Bronchial epithelial cell (primary cell): ENCODE measurements at regions not wholly inside any gene's neighbourhood (a gene's known extent, or its start where the extent isn't known, plus 50 kb on each side); places are given as distances from the start of the nearest gene placed in this dataset.
"Not testable (repeated sequence)": the region's sequence is repeated elsewhere in the genome, so short reads cannot be mapped to it uniquely, and the experiment has no call there.

Experiments
- DNase-seq: peaks from one replicate; pipeline ENCODE4 v3.0.0-alpha.2; 2010; ENCODE audit warnings: low read depth
- FAIRE-seq: peaks from 2 replicates; lab custom pipeline; 2011; peaks lifted over from hg19 to GRCh38; lab: Jason Lieb, UNC
- H3K27me3 ChIP-seq: 2 replicates; pipeline ENCODE4 v1.5.1; 2011; ENCODE audit warnings: low read length; ENCODE audit not compliant: control insufficient read depth, insufficient read depth
- H3K36me3 ChIP-seq: 2 replicates; pipeline ENCODE4 v1.5.1; 2011; ENCODE audit warnings: low read length; ENCODE audit not compliant: control insufficient read depth, insufficient read depth
- H3K4me3 ChIP-seq: 2 replicates; pipeline ENCODE4 v1.5.1; 2011; ENCODE audit warnings: mild to moderate bottlenecking, low read depth, low read length, control low read depth
- TF ChIP-seq, protein P1 (sequence below): IDR thresholded peaks from 2 replicates; pipeline ENCODE4 v1.5.1; 2011; ENCODE audit warnings: mild to moderate bottlenecking, moderate library complexity, low read length, control low read depth, inconsistent platforms; ENCODE audit not compliant: insufficient read depth, severe bottlenecking

DNA sequence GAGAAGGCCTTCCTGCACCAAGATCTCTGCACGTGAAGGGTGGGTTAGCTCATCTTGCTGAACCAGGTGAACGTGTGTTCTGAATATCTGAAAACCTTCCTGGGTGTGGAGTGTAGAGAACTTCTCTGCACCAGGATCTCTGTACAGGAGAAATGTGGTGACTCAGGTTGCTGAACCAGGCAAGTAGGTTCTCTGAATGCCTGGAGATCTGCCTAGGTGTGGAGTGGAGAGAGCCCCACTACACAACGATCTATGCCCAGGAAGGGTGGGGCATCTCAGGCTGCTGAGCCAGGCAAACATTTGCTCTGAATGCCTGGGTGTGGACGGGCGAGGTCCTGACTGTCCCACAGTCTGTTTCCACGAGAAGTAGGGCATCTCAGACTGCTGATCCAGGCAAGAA, 1002.3 kb upstream of the KCND2 start:
- FAIRE-seq = peak; percentile 75
- no peak overlapping the region for H3K4me3 ChIP-seq
- no peaks in the 10 kb centered on the region for H3K27me3 ChIP-seq
- TF ChIP-seq, protein P1, sequence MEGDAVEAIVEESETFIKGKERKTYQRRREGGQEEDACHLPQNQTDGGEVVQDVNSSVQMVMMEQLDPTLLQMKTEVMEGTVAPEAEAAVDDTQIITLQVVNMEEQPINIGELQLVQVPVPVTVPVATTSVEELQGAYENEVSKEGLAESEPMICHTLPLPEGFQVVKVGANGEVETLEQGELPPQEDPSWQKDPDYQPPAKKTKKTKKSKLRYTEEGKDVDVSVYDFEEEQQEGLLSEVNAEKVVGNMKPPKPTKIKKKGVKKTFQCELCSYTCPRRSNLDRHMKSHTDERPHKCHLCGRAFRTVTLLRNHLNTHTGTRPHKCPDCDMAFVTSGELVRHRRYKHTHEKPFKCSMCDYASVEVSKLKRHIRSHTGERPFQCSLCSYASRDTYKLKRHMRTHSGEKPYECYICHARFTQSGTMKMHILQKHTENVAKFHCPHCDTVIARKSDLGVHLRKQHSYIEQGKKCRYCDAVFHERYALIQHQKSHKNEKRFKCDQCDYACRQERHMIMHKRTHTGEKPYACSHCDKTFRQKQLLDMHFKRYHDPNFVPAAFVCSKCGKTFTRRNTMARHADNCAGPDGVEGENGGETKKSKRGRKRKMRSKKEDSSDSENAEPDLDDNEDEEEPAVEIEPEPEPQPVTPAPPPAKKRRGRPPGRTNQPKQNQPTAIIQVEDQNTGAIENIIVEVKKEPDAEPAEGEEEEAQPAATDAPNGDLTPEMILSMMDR = no peak
- H3K36me3 ChIP-seq = no peaks in the 10 kb centered on the region
- DNase-seq = peak; percentile 73

DNA sequence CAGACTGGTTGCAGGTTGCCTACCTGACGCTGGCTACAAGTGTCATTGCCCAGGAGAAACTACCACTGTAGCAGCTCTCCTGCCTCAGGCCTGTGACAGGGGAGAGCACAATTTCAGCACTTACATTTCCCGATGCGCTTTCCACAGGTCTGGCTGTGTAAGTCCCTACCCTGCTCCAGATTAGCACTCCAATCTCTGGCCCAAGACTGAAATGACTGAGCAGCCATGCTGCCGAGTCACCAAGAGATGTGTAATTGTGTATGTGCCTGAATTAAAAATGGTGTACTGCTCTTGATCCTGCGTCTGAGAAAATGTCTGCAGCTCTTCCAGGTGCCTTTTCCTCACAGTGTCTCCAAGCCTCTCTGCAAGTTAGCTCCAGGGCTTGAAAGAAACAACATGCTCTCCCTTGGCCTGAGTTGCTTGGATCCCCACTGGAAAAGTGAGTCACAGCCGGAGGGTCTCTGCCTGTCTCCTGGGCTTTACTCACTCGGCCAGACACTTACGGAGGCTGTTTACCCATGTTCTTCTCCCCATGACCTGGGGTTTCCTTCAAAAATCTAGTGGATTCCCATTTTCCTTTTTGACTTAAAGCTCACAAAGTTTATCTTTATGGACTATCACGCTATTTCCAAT, 1001.7 kb upstream of the KCND2 start:
- no peaks in the 10 kb centered on the region for H3K36me3 ChIP-seq
- TF ChIP-seq, protein P1 = no peak
- DNase-seq = no peak
- FAIRE-seq = no peak
- no peak overlapping the region for H3K4me3 ChIP-seq
- H3K27me3 ChIP-seq = no peaks in the 10 kb centered on the region

DNA sequence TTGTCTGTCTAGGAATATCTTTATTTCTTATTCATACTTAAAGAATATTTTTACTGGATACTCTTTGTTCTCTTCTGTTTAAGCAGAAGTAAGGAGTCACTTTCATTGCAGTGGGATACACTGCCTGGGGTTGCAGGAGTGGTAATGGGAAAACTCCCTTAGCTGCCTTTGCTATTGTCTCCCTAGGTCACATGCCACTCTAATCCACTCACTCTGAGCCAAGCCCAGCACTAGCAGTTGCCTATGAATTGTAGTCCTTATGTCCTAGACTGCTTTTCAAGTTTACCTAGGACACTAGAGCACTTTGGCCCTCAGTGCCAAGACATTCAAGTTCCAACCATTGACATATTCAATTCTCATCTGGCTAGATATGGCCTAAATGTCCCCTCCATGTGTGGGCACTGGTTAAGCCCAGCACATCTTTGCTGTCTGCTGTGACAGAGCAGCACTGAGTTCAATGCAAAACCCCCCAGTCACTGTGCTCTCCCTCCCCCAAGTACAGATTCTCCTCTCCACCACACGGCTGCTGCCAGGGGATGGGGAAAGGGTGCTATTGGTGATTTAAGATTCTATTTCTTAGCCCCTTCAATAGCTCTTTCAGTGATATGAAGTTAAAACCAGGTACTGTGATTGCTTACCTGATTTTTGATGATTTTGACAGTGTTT, 991.7 kb upstream of the KCND2 start:
- no peak for DNase-seq
- Histone ChIP-seq H3K36me3 (no peaks in the 10 kb centered on the region), H3K27me3 (no peaks in the 10 kb centered on the region), H3K4me3 (no peak overlapping the region)
- TF ChIP-seq, protein P1 = no peak
- no peak for FAIRE-seq

DNA sequence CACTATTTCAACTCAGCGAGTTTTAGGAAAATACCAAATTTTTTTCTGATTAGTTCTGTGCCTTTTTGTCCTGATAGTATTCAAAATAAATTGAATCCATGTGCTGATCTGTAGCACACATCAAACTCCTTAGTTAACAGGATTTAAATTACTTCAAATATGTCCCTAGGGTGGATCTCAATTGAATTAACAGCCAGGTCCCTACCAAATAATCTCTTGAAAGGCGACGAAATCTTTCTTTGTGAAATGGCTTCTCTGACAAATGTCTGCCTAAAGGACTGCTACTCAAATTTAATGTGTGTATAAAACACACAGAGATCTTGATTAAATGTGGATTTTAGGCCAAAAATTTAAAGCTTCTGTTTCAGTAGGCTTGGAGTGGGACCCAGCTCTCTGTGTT, 989.6 kb upstream of the KCND2 start:
- FAIRE-seq (no peak), DNase-seq (no peak)
- Histone ChIP-seq H3K36me3 (no peaks in the 10 kb centered on the region), H3K4me3 (no peak overlapping the region), H3K27me3 (no peaks in the 10 kb centered on the region)
- TF ChIP-seq, protein P1 = no peak

DNA sequence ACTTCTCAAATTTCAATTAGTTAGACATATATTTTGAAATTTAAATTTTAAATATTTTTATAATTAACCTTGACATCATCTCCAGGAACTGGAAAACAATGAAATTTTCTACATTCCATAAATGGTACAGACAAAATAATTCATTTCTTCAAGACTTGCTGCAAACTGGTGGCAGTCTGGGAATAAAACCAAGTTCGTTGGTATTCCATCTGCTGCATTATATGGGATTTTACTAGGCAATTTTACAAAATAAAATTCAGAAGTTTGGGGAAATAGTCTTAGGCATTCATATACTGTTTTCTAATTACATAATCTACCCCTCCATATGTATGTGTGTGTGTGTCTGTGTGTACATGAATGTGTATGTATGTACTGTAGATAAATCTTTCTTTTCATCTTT, 984.6 kb upstream of the KCND2 start:
- no peaks in the 10 kb centered on the region for H3K27me3 ChIP-seq
- H3K36me3 ChIP-seq = no peaks in the 10 kb centered on the region
- no peak overlapping the region for H3K4me3 ChIP-seq
- FAIRE-seq (no peak), DNase-seq (no peak)
- TF ChIP-seq, protein P1 = no peak

DNA sequence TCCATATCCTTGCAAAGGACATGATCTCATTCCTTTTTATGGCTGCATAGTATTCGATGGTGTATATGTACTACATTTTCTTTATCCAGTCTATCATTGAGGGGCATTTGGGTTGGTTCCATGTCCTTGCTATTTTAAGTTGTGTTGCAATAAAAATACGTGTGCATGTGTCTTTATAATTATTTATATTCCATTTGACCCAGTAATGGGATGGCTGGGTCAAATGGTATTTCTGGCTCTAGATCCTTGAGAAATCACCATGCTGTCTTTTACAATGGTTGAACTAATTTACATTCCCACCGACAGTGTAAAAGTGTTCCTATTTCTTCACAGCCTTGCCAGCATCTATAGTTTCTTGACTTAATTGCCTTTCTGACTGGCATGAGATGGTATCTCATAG, 972.6 kb upstream of the KCND2 start:
- H3K4me3 ChIP-seq, DNase-seq, H3K36me3 ChIP-seq, H3K27me3 ChIP-seq, FAIRE-seq: not testable (repeated sequence)
